ENCODE measurements at regions not wholly inside any gene's neighbourhood (a gene's known extent, or its start where the extent isn't known, plus 50 kb on each side); places are given as distances from the start of the nearest gene placed in this dataset.

- Histone ChIP-seq H3K27me3 (ENCODE audit: insufficient read depth, low read length) (no peaks in the 10 kb centered on the region), H3K36me3 (ENCODE audit: insufficient read depth, low read depth, low read length) (no peaks in the 10 kb centered on the region), H3K4me1 (ENCODE audit: insufficient read depth, low read length) (no peaks in the 10 kb centered on the region), H3K27ac (ENCODE audit: low read length) (no peak overlapping the region), H3K9me3 (ENCODE audit: insufficient read depth, low read depth, low read length) (no peaks in the 10 kb centered on the region), H3K4me3 (ENCODE audit: low read length) (no peak overlapping the region), H3K9ac (ENCODE audit: low read depth, low read length) (no peak overlapping the region)
Measured at GRCh38 chr1:221937155-221937953, 195.5 kb upstream of the DUSP10 start.

GRCh38 chr1:221933814-221934213, 191.9 kb upstream of the DUSP10 start:
- Histone ChIP-seq H3K4me1 (ENCODE audit: insufficient read depth, low read length) (no peaks in the 10 kb centered on the region), H3K9me3 (ENCODE audit: insufficient read depth, low read depth, low read length) (no peaks in the 10 kb centered on the region), H3K4me3 (ENCODE audit: low read length) (no peak overlapping the region), H3K27ac (ENCODE audit: low read length) (no peak overlapping the region), H3K36me3 (ENCODE audit: insufficient read depth, low read depth, low read length) (no peaks in the 10 kb centered on the region), H3K9ac (ENCODE audit: low read depth, low read length) (no peak overlapping the region), H3K27me3 (ENCODE audit: insufficient read depth, low read length) (no peaks in the 10 kb centered on the region)

GRCh38 chr1:221926441-221926840, 184.6 kb upstream of the DUSP10 start:
- H3K4me3 ChIP-seq (ENCODE audit: low read length): no peak overlapping the region
- H3K4me1 ChIP-seq (ENCODE audit: insufficient read depth, low read length): no peaks in the 10 kb centered on the region
- no peaks in the 10 kb centered on the region for H3K9me3 ChIP-seq (ENCODE audit: insufficient read depth, low read depth, low read length)
- no peak overlapping the region for H3K27ac ChIP-seq (ENCODE audit: low read length)
- H3K36me3 ChIP-seq (ENCODE audit: insufficient read depth, low read depth, low read length): no peaks in the 10 kb centered on the region
- H3K9ac ChIP-seq (ENCODE audit: low read depth, low read length): no peak overlapping the region
- no peaks in the 10 kb centered on the region for H3K27me3 ChIP-seq (ENCODE audit: insufficient read depth, low read length)

- Histone ChIP-seq H3K27ac (ENCODE audit: low read length) (no peak overlapping the region), H3K9me3 (ENCODE audit: insufficient read depth, low read depth, low read length) (no peaks in the 10 kb centered on the region), H3K9ac (ENCODE audit: low read depth, low read length) (no peak overlapping the region), H3K36me3 (ENCODE audit: insufficient read depth, low read depth, low read length) (no peaks in the 10 kb centered on the region), H3K27me3 (ENCODE audit: insufficient read depth, low read length) (no peaks in the 10 kb centered on the region), H3K4me1 (ENCODE audit: insufficient read depth, low read length) (no peaks in the 10 kb centered on the region), H3K4me3 (ENCODE audit: low read length) (no peak overlapping the region)
Measured at GRCh38 chr1:221925947-221926346, 184.1 kb upstream of the DUSP10 start.

GRCh38 chr1:221923929-221924598, 182.2 kb upstream of the DUSP10 start:
- Histone ChIP-seq H3K4me1 (ENCODE audit: insufficient read depth, low read length) (no peaks in the 10 kb centered on the region), H3K9me3 (ENCODE audit: insufficient read depth, low read depth, low read length) (no peaks in the 10 kb centered on the region), H3K9ac (ENCODE audit: low read depth, low read length) (no peak overlapping the region), H3K27ac (ENCODE audit: low read length) (no peak overlapping the region), H3K27me3 (ENCODE audit: insufficient read depth, low read length) (no peaks in the 10 kb centered on the region), H3K4me3 (ENCODE audit: low read length) (no peak overlapping the region), H3K36me3 (ENCODE audit: insufficient read depth, low read depth, low read length) (no peaks in the 10 kb centered on the region)

- H3K27ac ChIP-seq (ENCODE audit: low read length): no peak overlapping the region
- H3K36me3 ChIP-seq (ENCODE audit: insufficient read depth, low read depth, low read length): no peaks in the 10 kb centered on the region
- H3K9ac ChIP-seq (ENCODE audit: low read depth, low read length): no peak overlapping the region
- no peaks in the 10 kb centered on the region for H3K27me3 ChIP-seq (ENCODE audit: insufficient read depth, low read length)
- no peaks in the 10 kb centered on the region for H3K9me3 ChIP-seq (ENCODE audit: insufficient read depth, low read depth, low read length)
- no peak overlapping the region for H3K4me3 ChIP-seq (ENCODE audit: low read length)
- H3K4me1 ChIP-seq (ENCODE audit: insufficient read depth, low read length): no peaks in the 10 kb centered on the region
Measured at GRCh38 chr1:221921936-221922335, 180.0 kb upstream of the DUSP10 start.

GRCh38 chr1:221919743-221920142, 177.9 kb upstream of the DUSP10 start:
- Histone ChIP-seq H3K9ac (ENCODE audit: low read depth, low read length) (no peak overlapping the region), H3K27me3 (ENCODE audit: insufficient read depth, low read length) (no peaks in the 10 kb centered on the region), H3K4me3 (ENCODE audit: low read length) (no peak overlapping the region), H3K27ac (ENCODE audit: low read length) (no peak overlapping the region), H3K9me3 (ENCODE audit: insufficient read depth, low read depth, low read length) (no peaks in the 10 kb centered on the region), H3K36me3 (ENCODE audit: insufficient read depth, low read depth, low read length) (no peaks in the 10 kb centered on the region), H3K4me1 (ENCODE audit: insufficient read depth, low read length) (no peaks in the 10 kb centered on the region)

GRCh38 chr1:221919341-221919740, 177.5 kb upstream of the DUSP10 start:
- H3K27ac ChIP-seq (ENCODE audit: low read length): no peak overlapping the region
- no peaks in the 10 kb centered on the region for H3K27me3 ChIP-seq (ENCODE audit: insufficient read depth, low read length)
- no peaks in the 10 kb centered on the region for H3K36me3 ChIP-seq (ENCODE audit: insufficient read depth, low read depth, low read length)
- no peaks in the 10 kb centered on the region for H3K9me3 ChIP-seq (ENCODE audit: insufficient read depth, low read depth, low read length)
- no peak overlapping the region for H3K4me3 ChIP-seq (ENCODE audit: low read length)
- no peaks in the 10 kb centered on the region for H3K4me1 ChIP-seq (ENCODE audit: insufficient read depth, low read length)
- H3K9ac ChIP-seq (ENCODE audit: low read depth, low read length): no peak overlapping the region

- no peaks in the 10 kb centered on the region for H3K27me3 ChIP-seq (ENCODE audit: insufficient read depth, low read length)
- H3K4me3 ChIP-seq (ENCODE audit: low read length): no peak overlapping the region
- H3K9me3 ChIP-seq (ENCODE audit: insufficient read depth, low read depth, low read length): no peaks in the 10 kb centered on the region
- no peaks in the 10 kb centered on the region for H3K4me1 ChIP-seq (ENCODE audit: insufficient read depth, low read length)
- H3K36me3 ChIP-seq (ENCODE audit: insufficient read depth, low read depth, low read length): no peaks in the 10 kb centered on the region
- no peak overlapping the region for H3K9ac ChIP-seq (ENCODE audit: low read depth, low read length)
- H3K27ac ChIP-seq (ENCODE audit: low read length): no peak overlapping the region
Measured at GRCh38 chr1:221916176-221916575, 174.3 kb upstream of the DUSP10 start.

- no peaks in the 10 kb centered on the region for H3K4me1 ChIP-seq (ENCODE audit: insufficient read depth, low read length)
- no peak overlapping the region for H3K9ac ChIP-seq (ENCODE audit: low read depth, low read length)
- H3K36me3 ChIP-seq (ENCODE audit: insufficient read depth, low read depth, low read length): no peaks in the 10 kb centered on the region
- no peak overlapping the region for H3K27ac ChIP-seq (ENCODE audit: low read length)
- H3K27me3 ChIP-seq (ENCODE audit: insufficient read depth, low read length): no peaks in the 10 kb centered on the region
- H3K4me3 ChIP-seq (ENCODE audit: low read length): no peak overlapping the region
- no peaks in the 10 kb centered on the region for H3K9me3 ChIP-seq (ENCODE audit: insufficient read depth, low read depth, low read length)
Measured at GRCh38 chr1:221915764-221916163, 173.9 kb upstream of the DUSP10 start.

- Histone ChIP-seq H3K27me3 (ENCODE audit: insufficient read depth, low read length) (no peaks in the 10 kb centered on the region), H3K36me3 (ENCODE audit: insufficient read depth, low read depth, low read length) (no peaks in the 10 kb centered on the region), H3K27ac (ENCODE audit: low read length) (no peak overlapping the region), H3K4me3 (ENCODE audit: low read length) (no peak overlapping the region), H3K9me3 (ENCODE audit: insufficient read depth, low read depth, low read length) (no peaks in the 10 kb centered on the region), H3K4me1 (ENCODE audit: insufficient read depth, low read length) (no peaks in the 10 kb centered on the region), H3K9ac (ENCODE audit: low read depth, low read length) (no peak overlapping the region)
Measured at GRCh38 chr1:221913351-221913892, 171.5 kb upstream of the DUSP10 start.

- no peaks in the 10 kb centered on the region for H3K4me1 ChIP-seq (ENCODE audit: insufficient read depth, low read length)
- H3K9me3 ChIP-seq (ENCODE audit: insufficient read depth, low read depth, low read length): no peaks in the 10 kb centered on the region
- H3K36me3 ChIP-seq (ENCODE audit: insufficient read depth, low read depth, low read length): no peaks in the 10 kb centered on the region
- no peaks in the 10 kb centered on the region for H3K27me3 ChIP-seq (ENCODE audit: insufficient read depth, low read length)
- H3K9ac ChIP-seq (ENCODE audit: low read depth, low read length): no peak overlapping the region
- no peak overlapping the region for H3K4me3 ChIP-seq (ENCODE audit: low read length)
- H3K27ac ChIP-seq (ENCODE audit: low read length): no peak overlapping the region
Measured at GRCh38 chr1:221912230-221912629, 170.3 kb upstream of the DUSP10 start.

Measured in iPS-20b (cell line).